ENCODE measurements at regions not wholly inside any gene's neighbourhood (a gene's known extent, or its start where the extent isn't known, plus 50 kb on each side); places are given as distances from the start of the nearest gene placed in this dataset.

DNA sequence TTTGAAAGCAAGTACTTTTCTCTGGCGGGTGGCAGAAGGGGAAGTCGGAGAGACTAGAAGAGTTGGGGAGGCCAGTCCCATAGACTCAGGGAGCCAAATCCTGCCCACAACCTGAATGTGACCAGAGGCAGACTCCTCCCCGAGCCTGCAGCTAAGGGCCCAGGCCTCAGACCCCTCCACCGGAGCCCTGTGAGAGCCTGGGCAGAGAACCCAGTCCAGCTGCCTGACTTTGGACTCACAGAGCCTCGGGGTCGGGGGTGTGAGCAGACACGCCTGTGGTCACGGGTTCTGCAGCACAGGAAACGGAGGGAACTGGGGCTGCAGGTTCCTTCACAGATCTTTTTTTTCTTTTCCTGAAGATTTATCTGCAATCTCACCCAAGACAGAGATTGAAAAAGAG, 312.3 kb downstream of the CTTN start:
- Histone ChIP-seq H3F3A (ENCODE audit: low read depth) (no peaks in the 10 kb centered on the region), H2AFZ (replicated peaks) (no peak overlapping the region), H3K9ac (no peak overlapping the region), H3K27me3 (no peaks in the 10 kb centered on the region), H3K9me3 (ENCODE audit: low read depth) (no peaks in the 10 kb centered on the region), H3K4me1 (peaks cover 14% of the 10 kb centered on the region), H3K79me2 (ENCODE audit: low read depth) (no peaks in the 10 kb centered on the region), H3K27ac (no peak overlapping the region), H4K20me1 (ENCODE audit: low read depth) (no peaks in the 10 kb centered on the region), H3K4me3 (no peak overlapping the region), H3K4me2 (no peak overlapping the region), H3K36me3 (no peaks in the 10 kb centered on the region)
- TF ChIP-seq CTCF (IDR thresholded peaks at IDR 0.05) (no peak), EZH2 (IDR thresholded peaks at IDR 0.05) (no peak), EZH2phosphoT487 (IDR thresholded peaks at IDR 0.05) (no peak)
- DNase-seq (ENCODE audit: low spot score), result no peak
- no peaks in the 10 kb centered on the region for H3K36me3 Mint-ChIP-seq
- peak overlapping the region; percentile 53 for H3K27ac Mint-ChIP-seq
- H3K9me3 Mint-ChIP-seq, result no peaks in the 10 kb centered on the region
- H3K27me3 Mint-ChIP-seq (ENCODE audit: insufficient read depth, low read depth), result peaks cover 12% of the 10 kb centered on the region
- H3K4me1 Mint-ChIP-seq, result peaks cover 46% of the 10 kb centered on the region
- H3K4me3 Mint-ChIP-seq, result no peak overlapping the region

- H4K20me1 ChIP-seq (ENCODE audit: low read depth), result no peaks in the 10 kb centered on the region
- peak overlapping the region; percentile 53 for H3K27ac Mint-ChIP-seq
- no peak overlapping the region for H3K4me2 ChIP-seq
- H3K9me3 Mint-ChIP-seq, result no peaks in the 10 kb centered on the region
- no peaks in the 10 kb centered on the region for H3K36me3 ChIP-seq
- no peak overlapping the region for H3K4me3 Mint-ChIP-seq
- no peaks in the 10 kb centered on the region for H3F3A ChIP-seq (ENCODE audit: low read depth)
- H3K79me2 ChIP-seq (ENCODE audit: low read depth), result no peaks in the 10 kb centered on the region
- H3K27me3 Mint-ChIP-seq (ENCODE audit: insufficient read depth, low read depth), result peaks cover 10% of the 10 kb centered on the region
- H3K27me3 ChIP-seq, result no peaks in the 10 kb centered on the region
- H3K36me3 Mint-ChIP-seq, result no peaks in the 10 kb centered on the region
- H3K9me3 ChIP-seq (ENCODE audit: low read depth), result no peaks in the 10 kb centered on the region
- peaks cover 14% of the 10 kb centered on the region for H3K4me1 ChIP-seq
- no peak for DNase-seq (ENCODE audit: low spot score)
- no peak overlapping the region for H3K4me3 ChIP-seq
- no peak overlapping the region for H3K27ac ChIP-seq
- TF ChIP-seq EZH2phosphoT487 (IDR thresholded peaks at IDR 0.05) (no peak), CTCF (IDR thresholded peaks at IDR 0.05) (no peak), EZH2 (IDR thresholded peaks at IDR 0.05) (no peak)
- H3K9ac ChIP-seq, result no peak overlapping the region
- H3K4me1 Mint-ChIP-seq, result peaks cover 46% of the 10 kb centered on the region
- no peak overlapping the region for H2AFZ ChIP-seq (replicated peaks)
These were observed 313.0 kb downstream of the CTTN start for GRCh38 chr11:70711095-70711910.

DNA sequence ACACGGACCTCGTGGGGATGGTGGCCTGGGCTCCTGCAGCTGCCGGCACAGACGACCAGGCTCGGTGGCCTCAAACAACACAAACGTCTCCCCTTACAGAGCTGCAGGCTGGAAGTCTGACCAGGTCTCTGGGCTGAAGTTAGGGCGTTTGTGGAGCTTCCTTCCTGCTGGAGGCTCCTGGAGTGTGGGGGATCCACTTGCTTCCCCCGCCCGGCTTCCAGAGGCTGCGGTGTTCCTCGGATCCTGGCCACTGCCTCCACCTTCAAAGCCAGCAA, 313.5 kb downstream of the CTTN start:
- Histone ChIP-seq H3K4me1 (peaks cover 14% of the 10 kb centered on the region), H2AFZ (replicated peaks) (no peak overlapping the region), H3K4me2 (no peak overlapping the region), H3K9me3 (ENCODE audit: low read depth) (no peaks in the 10 kb centered on the region), H3K36me3 (no peaks in the 10 kb centered on the region), H3F3A (ENCODE audit: low read depth) (no peaks in the 10 kb centered on the region), H3K79me2 (ENCODE audit: low read depth) (no peaks in the 10 kb centered on the region), H3K27ac (no peak overlapping the region), H4K20me1 (ENCODE audit: low read depth) (no peaks in the 10 kb centered on the region), H3K4me3 (no peak overlapping the region), H3K9ac (no peak overlapping the region), H3K27me3 (no peaks in the 10 kb centered on the region)
- Mint-ChIP-seq H3K4me1 (peaks cover 46% of the 10 kb centered on the region), H3K27me3 (ENCODE audit: insufficient read depth, low read depth) (peaks cover 11% of the 10 kb centered on the region), H3K4me3 (no peak overlapping the region), H3K9me3 (no peaks in the 10 kb centered on the region), H3K36me3 (no peaks in the 10 kb centered on the region), H3K27ac (no peak overlapping the region)
- no peak for DNase-seq (ENCODE audit: low spot score)
- no peak for TF ChIP-seq CTCF (IDR thresholded peaks at IDR 0.05)
- no peak for TF ChIP-seq EZH2phosphoT487 (IDR thresholded peaks at IDR 0.05)

Data from neural progenitor cell (in vitro differentiated cells).